ENCODE measurements at regions not wholly inside any gene's neighbourhood (a gene's known extent, or its start where the extent isn't known, plus 50 kb on each side); places are given as distances from the start of the nearest gene placed in this dataset.

- no peaks in the 10 kb centered on the region for H3K9me3 Mint-ChIP-seq (ENCODE audit: low read depth)
- CTCF ChIA-PET: no interaction called here
- H3K4me1 Mint-ChIP-seq: no peaks in the 10 kb centered on the region
Measured at GRCh38 chr16:79472426-79472825, 128.1 kb downstream of the MAF start.

GRCh38 chr16:79469999-79470398, 130.5 kb downstream of the MAF start:
- CTCF ChIA-PET: no interaction called here

More at GRCh38 chr16:79472426-79472825, 128.1 kb downstream of the MAF start:
- Mint-ChIP-seq H3K36me3 (ENCODE audit: low read depth) (no peaks in the 10 kb centered on the region), H3K4me3 (no peak overlapping the region), H3K27me3 (peaks cover 8% of the 10 kb centered on the region), H3K27ac (no peak overlapping the region)
- DNase-seq (no peak), ATAC-seq (no peak)
- POLR2A ChIA-PET: no interaction called here
- intact Hi-C loops (cut with DNase I, micrococcal nuclease): no loop called here

GRCh38 chr16:79468631-79469030, 131.9 kb downstream of the MAF start:
- POLR2A ChIA-PET: no interaction called here
- intact Hi-C loops (cut with DNase I, micrococcal nuclease): no loop called here
- Mint-ChIP-seq H3K4me1 (no peaks in the 10 kb centered on the region), H3K36me3 (ENCODE audit: low read depth) (no peaks in the 10 kb centered on the region), H3K4me3 (no peak overlapping the region), H3K27ac (no peak overlapping the region), H3K27me3 (peaks cover 3% of the 10 kb centered on the region), H3K9me3 (ENCODE audit: low read depth) (no peaks in the 10 kb centered on the region)
- DNase-seq (no peak), ATAC-seq (no peak)
- CTCF ChIA-PET: interaction anchor here (0.5 to 0.7 kb wide), 2 partner anchors 542 to 556 kb away, joined by 3 read pairs; no protein-coding TSS in a partner anchor

More at GRCh38 chr16:79469999-79470398, 130.5 kb downstream of the MAF start:
- Mint-ChIP-seq H3K4me3 (no peak overlapping the region), H3K36me3 (ENCODE audit: low read depth) (no peaks in the 10 kb centered on the region), H3K27ac (no peak overlapping the region), H3K9me3 (ENCODE audit: low read depth) (no peaks in the 10 kb centered on the region), H3K27me3 (peaks cover 8% of the 10 kb centered on the region), H3K4me1 (no peaks in the 10 kb centered on the region)
- POLR2A ChIA-PET: no interaction called here
- intact Hi-C loops (cut with DNase I, micrococcal nuclease): no loop called here
- DNase-seq: no peak
- ATAC-seq: no peak

- H3K4me1 Mint-ChIP-seq: no peaks in the 10 kb centered on the region
- ChIA-PET CTCF (interaction anchor here (0.7 kb wide), 1 partner anchor 542 kb away, joined by 3 read pairs; no protein-coding TSS in a partner anchor), POLR2A (no interaction called here)
- H3K4me3 Mint-ChIP-seq: no peak overlapping the region
- H3K36me3 Mint-ChIP-seq (ENCODE audit: low read depth): no peaks in the 10 kb centered on the region
- intact Hi-C loops (cut with DNase I, micrococcal nuclease): no loop called here
- H3K27me3 Mint-ChIP-seq: peaks cover 3% of the 10 kb centered on the region
- no peak overlapping the region for H3K27ac Mint-ChIP-seq
- H3K9me3 Mint-ChIP-seq (ENCODE audit: low read depth): no peaks in the 10 kb centered on the region
- ATAC-seq: no peak
- DNase-seq: no peak
Measured at GRCh38 chr16:79468121-79468552, 132.4 kb downstream of the MAF start.

GRCh38 chr16:79466111-79466510, 134.4 kb downstream of the MAF start:
- DNase-seq (no peak), ATAC-seq (no peak)
- Mint-ChIP-seq H3K4me3 (no peak overlapping the region), H3K36me3 (ENCODE audit: low read depth) (no peaks in the 10 kb centered on the region), H3K27me3 (no peaks in the 10 kb centered on the region), H3K4me1 (no peaks in the 10 kb centered on the region), H3K9me3 (ENCODE audit: low read depth) (no peaks in the 10 kb centered on the region), H3K27ac (no peak overlapping the region)
- ChIA-PET POLR2A (no interaction called here), CTCF (no interaction called here)
- intact Hi-C loops (cut with DNase I, micrococcal nuclease): no loop called here

- H3K27me3 Mint-ChIP-seq: peaks cover 1% of the 10 kb centered on the region
- intact Hi-C loops (cut with DNase I, micrococcal nuclease): no loop called here
- no peak overlapping the region for H3K27ac Mint-ChIP-seq
- ATAC-seq (no peak), DNase-seq (no peak)
- H3K9me3 Mint-ChIP-seq (ENCODE audit: low read depth): no peaks in the 10 kb centered on the region
- ChIA-PET CTCF (interaction anchor here (0.8 kb wide), 1 partner anchor 418 kb away, joined by 3 read pairs; no protein-coding TSS in a partner anchor), POLR2A (no interaction called here)
- no peak overlapping the region for H3K4me3 Mint-ChIP-seq
- no peaks in the 10 kb centered on the region for H3K36me3 Mint-ChIP-seq (ENCODE audit: low read depth)
- H3K4me1 Mint-ChIP-seq: no peaks in the 10 kb centered on the region
Measured at GRCh38 chr16:79463841-79464240, 136.7 kb downstream of the MAF start.

- POLR2A ChIA-PET: no interaction called here
- H3K36me3 Mint-ChIP-seq (ENCODE audit: low read depth): no peaks in the 10 kb centered on the region
- H3K9me3 Mint-ChIP-seq (ENCODE audit: low read depth): no peaks in the 10 kb centered on the region
- H3K27ac Mint-ChIP-seq: no peak overlapping the region
- peaks cover 1% of the 10 kb centered on the region for H3K27me3 Mint-ChIP-seq
- peaks cover 8% of the 10 kb centered on the region for H3K4me1 Mint-ChIP-seq
- H3K4me3 Mint-ChIP-seq: no peak overlapping the region
- DNase-seq (no peak), ATAC-seq (no peak)
- CTCF ChIA-PET: no interaction called here
- intact Hi-C loops (cut with DNase I, micrococcal nuclease): no loop called here
Measured at GRCh38 chr16:79456036-79456435, 144.5 kb downstream of the MAF start.

- Mint-ChIP-seq H3K27ac (no peak overlapping the region), H3K27me3 (no peaks in the 10 kb centered on the region), H3K4me1 (peaks cover 10% of the 10 kb centered on the region), H3K4me3 (no peak overlapping the region), H3K9me3 (ENCODE audit: low read depth) (no peaks in the 10 kb centered on the region), H3K36me3 (ENCODE audit: low read depth) (no peaks in the 10 kb centered on the region)
- no peak for DNase-seq
- ATAC-seq: no peak
- ChIA-PET POLR2A (no interaction called here), CTCF (no interaction called here)
- intact Hi-C loops (cut with DNase I, micrococcal nuclease): loop anchor here in 1 of 2 experiments (5.0 kb wide), 1 partner anchor 135 kb away; no protein-coding TSS in a partner anchor
Measured at GRCh38 chr16:79452671-79453070, 147.9 kb downstream of the MAF start.

- DNase-seq: no peak
- peaks cover 10% of the 10 kb centered on the region for H3K4me1 Mint-ChIP-seq
- no peaks in the 10 kb centered on the region for H3K9me3 Mint-ChIP-seq (ENCODE audit: low read depth)
- no peaks in the 10 kb centered on the region for H3K27me3 Mint-ChIP-seq
- no peak overlapping the region for H3K4me3 Mint-ChIP-seq
- intact Hi-C loops (cut with DNase I, micrococcal nuclease): loop anchor here in 1 of 2 experiments (5.0 kb wide), 1 partner anchor 134 kb away; no protein-coding TSS in a partner anchor
- H3K27ac Mint-ChIP-seq: no peak overlapping the region
- H3K36me3 Mint-ChIP-seq (ENCODE audit: low read depth): no peaks in the 10 kb centered on the region
- ATAC-seq: peak; percentile 69
- CTCF ChIA-PET: interaction anchor here (0.5 to 1.0 kb wide), 4 partner anchors 55 to 1523 kb away, joined by 3 to 4 read pairs (median 3); no protein-coding TSS in a partner anchor
- POLR2A ChIA-PET: interaction anchor here (0.7 kb wide), 1 partner anchor 156 kb away, joined by 3 read pairs; no protein-coding TSS in a partner anchor
Measured at GRCh38 chr16:79451196-79451816, 149.2 kb downstream of the MAF start.

- Mint-ChIP-seq H3K4me3 (no peak overlapping the region), H3K27ac (no peak overlapping the region), H3K4me1 (peaks cover 10% of the 10 kb centered on the region), H3K27me3 (no peaks in the 10 kb centered on the region), H3K9me3 (ENCODE audit: low read depth) (no peaks in the 10 kb centered on the region), H3K36me3 (ENCODE audit: low read depth) (no peaks in the 10 kb centered on the region)
- no peak for ATAC-seq
- ChIA-PET CTCF (no interaction called here), POLR2A (no interaction called here)
- DNase-seq: no peak
- intact Hi-C loops (cut with DNase I, micrococcal nuclease): loop anchor here in 1 of 2 experiments (5.0 kb wide), 1 partner anchor 133 kb away; no protein-coding TSS in a partner anchor
Measured at GRCh38 chr16:79449900-79450299, 150.6 kb downstream of the MAF start.

GRCh38 chr16:79449067-79449769, 151.3 kb downstream of the MAF start:
- Mint-ChIP-seq H3K27me3 (no peaks in the 10 kb centered on the region), H3K4me3 (no peak overlapping the region), H3K27ac (no peak overlapping the region), H3K36me3 (ENCODE audit: low read depth) (no peaks in the 10 kb centered on the region), H3K9me3 (ENCODE audit: low read depth) (no peaks in the 10 kb centered on the region), H3K4me1 (peaks cover 10% of the 10 kb centered on the region)
- DNase-seq: no peak
- no peak for ATAC-seq
- CTCF ChIA-PET: no interaction called here
- POLR2A ChIA-PET: no interaction called here
- intact Hi-C loops (cut with DNase I, micrococcal nuclease): no loop called here

GRCh38 chr16:79444572-79444971, 156.0 kb downstream of the MAF start:
- ChIA-PET POLR2A (no interaction called here), CTCF (no interaction called here)
- intact Hi-C loops (cut with DNase I, micrococcal nuclease): no loop called here
- Mint-ChIP-seq H3K4me3 (no peak overlapping the region), H3K27ac (no peak overlapping the region), H3K4me1 (no peaks in the 10 kb centered on the region), H3K36me3 (ENCODE audit: low read depth) (no peaks in the 10 kb centered on the region), H3K27me3 (peaks cover 2% of the 10 kb centered on the region), H3K9me3 (ENCODE audit: low read depth) (no peaks in the 10 kb centered on the region)
- ATAC-seq: no peak
- no peak for DNase-seq

Data from activated CD4-positive, alpha-beta T cell treated with anti-CD3 and anti-CD28 coated beads for 36 hours (primary cell).